LNCAP (cell line): ENCODE measurements at regions not wholly inside any gene's neighbourhood (a gene's known extent, or its start where the extent isn't known, plus 50 kb on each side); places are given as distances from the start of the nearest gene placed in this dataset.

Source experiments
- TF ChIP-seq, protein P1 (sequence below): fragments of 450-650 bp; IDR thresholded peaks from 2 replicates; pipeline ENCODE4 v1.5.1; 2017; ENCODE audit warnings: mild to moderate bottlenecking

DNA sequence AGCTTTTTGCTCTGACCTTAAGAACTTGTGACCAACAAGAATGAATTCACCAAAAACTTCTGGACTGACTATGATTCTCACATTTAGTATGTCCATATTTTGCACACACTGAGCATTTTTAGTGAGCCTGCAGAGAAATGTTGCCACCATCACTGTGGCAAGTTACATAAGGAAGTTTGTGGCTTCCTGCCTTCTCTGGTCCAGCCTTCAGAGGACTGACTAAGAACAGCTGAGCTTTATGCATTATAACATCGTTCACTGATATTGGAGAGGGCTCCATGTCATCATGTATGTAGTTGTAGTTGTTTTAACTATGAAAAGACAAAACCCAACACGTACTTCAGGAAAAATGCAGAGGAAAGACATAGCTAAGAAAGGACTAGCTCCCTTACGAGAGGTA lies 218.0 kb upstream of the CRIM1 start:
- TF ChIP-seq, protein P1, sequence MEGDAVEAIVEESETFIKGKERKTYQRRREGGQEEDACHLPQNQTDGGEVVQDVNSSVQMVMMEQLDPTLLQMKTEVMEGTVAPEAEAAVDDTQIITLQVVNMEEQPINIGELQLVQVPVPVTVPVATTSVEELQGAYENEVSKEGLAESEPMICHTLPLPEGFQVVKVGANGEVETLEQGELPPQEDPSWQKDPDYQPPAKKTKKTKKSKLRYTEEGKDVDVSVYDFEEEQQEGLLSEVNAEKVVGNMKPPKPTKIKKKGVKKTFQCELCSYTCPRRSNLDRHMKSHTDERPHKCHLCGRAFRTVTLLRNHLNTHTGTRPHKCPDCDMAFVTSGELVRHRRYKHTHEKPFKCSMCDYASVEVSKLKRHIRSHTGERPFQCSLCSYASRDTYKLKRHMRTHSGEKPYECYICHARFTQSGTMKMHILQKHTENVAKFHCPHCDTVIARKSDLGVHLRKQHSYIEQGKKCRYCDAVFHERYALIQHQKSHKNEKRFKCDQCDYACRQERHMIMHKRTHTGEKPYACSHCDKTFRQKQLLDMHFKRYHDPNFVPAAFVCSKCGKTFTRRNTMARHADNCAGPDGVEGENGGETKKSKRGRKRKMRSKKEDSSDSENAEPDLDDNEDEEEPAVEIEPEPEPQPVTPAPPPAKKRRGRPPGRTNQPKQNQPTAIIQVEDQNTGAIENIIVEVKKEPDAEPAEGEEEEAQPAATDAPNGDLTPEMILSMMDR = no peak

DNA sequence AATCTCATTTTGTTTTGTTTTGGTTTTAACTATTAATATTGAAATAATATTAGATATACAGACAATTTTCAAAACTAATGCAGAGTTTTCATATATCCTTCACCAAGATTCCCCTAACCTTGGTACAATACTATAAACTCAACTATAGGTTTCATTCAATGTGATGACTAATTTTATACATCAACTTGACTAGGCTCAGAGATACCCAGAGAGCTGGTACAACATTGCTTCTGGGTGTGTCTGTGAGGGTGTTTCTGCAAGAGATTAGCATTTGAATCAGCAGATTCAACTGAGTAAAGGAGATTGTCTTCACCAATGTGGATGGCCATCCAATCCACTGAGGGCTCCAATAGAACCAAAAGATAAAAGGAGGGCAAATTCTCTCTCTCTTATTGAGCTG lies 221.3 kb upstream of the CRIM1 start:
- TF ChIP-seq, protein P1 = no peak

DNA sequence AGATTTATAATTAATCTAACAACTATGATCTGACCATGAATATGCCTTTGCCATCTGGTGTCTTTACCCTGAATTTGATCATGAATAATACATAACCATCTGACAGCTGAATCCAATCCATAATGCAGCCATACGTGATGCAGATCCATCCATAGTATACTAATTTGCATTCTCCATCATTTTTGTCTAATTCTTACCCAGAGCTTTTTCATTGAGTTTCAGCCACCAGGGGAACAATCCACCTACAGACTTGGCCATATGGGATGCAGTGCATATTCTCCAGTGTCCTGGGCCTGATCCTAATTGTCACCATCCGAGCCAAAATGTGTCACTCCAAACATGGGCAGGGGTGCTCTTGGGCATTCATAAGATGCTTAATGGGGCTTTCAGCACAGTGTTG lies 227.2 kb upstream of the CRIM1 start:
- TF ChIP-seq, protein P1 = no peak

DNA sequence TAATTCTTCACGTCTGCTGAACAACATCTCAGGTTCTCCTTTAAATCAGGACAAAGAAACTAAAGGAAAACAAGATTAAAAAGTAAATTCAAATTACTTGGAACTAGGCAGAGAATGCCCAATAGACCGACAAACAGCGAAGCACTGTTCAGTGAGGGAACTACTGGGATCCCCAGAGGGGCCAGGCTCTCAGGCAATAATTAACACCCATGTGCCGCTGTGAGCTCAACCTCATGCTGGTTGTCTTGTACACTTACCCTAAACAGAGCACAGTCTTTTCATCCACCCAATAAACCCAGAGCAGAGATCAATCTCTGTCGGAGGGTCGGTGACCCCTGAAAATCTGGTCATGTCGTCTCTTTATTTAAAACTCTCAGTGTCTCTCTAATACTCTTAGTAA lies 229.9 kb upstream of the CRIM1 start:
- TF ChIP-seq, protein P1 = no peak

DNA sequence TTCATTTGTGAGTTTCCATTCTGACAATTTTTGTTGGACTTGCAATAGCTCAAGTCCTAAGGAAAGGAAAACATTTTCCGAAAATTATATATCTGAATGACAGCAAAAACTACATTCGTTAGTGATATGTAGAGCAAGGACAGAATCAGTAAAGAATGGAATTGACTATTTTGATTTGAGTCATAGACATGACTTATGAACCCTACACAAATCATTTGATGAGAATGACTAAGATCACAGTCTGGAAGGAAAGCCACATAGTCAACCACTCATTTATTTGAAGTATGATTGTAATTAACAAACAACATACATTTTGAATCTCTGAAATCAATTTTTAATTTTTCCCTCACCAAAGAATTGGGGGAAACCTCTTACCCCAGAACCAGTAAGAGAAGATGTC lies 231.6 kb upstream of the CRIM1 start:
- TF ChIP-seq, protein P1 = no peak

DNA sequence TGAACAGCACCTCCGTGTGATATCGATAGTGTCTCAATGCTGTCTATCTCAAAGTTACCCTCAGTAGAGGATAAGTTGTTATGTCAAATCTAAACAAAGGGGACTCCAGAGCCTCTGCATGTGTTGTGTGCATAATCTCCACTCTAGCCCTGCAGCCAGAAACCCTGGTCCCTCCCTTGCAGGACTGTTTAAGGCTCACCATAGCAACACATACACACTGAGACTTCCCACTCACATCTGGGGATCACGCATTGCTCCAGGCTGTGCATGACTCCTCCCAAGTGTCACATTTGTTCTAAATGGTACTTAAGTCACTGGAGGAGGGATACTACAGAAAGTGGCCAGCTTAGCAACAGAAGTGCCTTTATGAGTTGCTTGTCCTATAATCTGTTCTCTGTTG lies 258.6 kb upstream of the CRIM1 start:
- TF ChIP-seq, protein P1 = no peak

DNA sequence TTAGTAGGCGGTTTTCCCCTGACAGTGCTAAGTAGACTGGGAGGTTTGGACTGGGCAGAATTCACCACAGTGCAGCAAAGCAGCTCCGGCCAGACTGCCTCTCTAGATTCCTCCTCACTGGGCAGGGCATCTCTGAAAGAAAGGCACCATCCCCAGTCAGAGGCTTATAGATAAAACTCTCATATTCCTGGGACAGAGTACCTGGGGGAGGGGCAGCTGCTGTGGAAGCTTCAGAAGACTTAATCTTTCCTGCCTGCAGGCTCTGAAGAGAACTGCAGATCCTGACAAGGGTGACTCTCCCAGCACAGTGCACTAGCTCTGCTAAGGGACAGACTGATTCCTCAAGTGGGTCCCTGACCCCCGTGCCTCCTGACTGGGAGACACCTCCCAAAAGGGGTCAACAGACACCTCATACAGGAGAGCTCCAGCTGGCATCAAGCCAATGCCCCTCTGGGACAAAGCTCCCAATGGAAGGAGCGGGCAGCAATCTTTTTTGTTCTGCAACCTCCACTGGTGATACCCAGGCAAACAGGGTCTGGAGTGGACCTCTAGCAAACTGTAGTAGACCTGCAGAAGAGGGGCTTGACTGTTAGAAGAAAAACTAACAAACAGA lies 266.8 kb upstream of the CRIM1 start:
- TF ChIP-seq, protein P1 = no peak

DNA sequence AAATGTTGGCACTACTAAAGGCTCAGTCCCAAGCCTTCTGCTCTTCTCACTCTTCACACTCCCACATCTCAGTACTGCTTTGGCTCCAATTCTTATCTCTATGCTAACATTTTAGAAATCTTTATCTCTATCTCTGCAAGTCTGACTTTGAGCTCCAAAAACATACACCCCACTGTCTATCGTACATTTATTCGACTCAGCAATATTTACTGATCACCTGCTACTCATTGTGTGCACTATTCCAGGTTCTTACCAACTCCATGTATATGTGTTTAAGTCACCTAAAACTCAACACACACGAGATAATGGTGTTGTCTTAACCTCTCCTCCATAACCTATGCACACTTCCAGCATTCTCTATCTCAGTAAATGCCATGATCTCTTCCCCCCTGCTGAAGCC lies 268.2 kb upstream of the CRIM1 start:
- TF ChIP-seq, protein P1 = no peak
